ENCODE measurements at regions not wholly inside any gene's neighbourhood (a gene's known extent, or its start where the extent isn't known, plus 50 kb on each side); places are given as distances from the start of the nearest gene placed in this dataset.

- no peak for DNase-seq (ENCODE audit: extremely low read depth in 1 of 2, low read depth in 1 of 2)
Observed at GRCh38 chr14:101200650-101201516, 297.4 kb upstream of the RTL1 start.

DNA sequence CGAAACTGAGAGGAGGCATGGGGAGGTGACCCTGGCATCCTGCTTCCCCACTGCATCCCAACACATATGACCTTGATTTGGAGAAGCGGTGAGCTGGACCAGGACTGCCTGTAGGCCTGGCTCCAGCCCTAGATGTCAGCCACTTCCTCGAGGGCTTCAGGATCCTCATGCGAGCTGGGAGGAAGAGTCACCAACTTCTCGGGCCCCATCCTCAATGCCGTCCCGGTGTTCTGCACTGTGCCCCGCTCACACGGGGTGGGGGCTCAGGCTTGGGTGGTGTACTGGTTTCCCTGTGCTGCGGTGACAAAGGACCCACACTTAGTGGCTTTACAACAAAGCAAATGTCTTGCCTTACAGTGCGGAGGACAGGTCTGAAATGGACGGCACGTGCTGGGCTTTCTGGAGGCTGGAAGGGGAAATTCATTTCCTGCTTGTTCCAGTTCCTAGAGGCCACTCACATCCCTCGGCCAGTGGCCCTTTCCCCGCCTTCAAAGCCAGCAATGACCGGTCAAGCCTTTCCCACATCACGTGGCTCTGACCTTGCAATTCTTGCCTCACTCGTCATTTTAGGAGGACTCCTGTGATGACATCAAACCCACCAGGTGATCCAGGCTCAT is 298.1 kb upstream of the RTL1 start:
- no peak for DNase-seq (ENCODE audit: extremely low read depth in 1 of 2, low read depth in 1 of 2)

DNA sequence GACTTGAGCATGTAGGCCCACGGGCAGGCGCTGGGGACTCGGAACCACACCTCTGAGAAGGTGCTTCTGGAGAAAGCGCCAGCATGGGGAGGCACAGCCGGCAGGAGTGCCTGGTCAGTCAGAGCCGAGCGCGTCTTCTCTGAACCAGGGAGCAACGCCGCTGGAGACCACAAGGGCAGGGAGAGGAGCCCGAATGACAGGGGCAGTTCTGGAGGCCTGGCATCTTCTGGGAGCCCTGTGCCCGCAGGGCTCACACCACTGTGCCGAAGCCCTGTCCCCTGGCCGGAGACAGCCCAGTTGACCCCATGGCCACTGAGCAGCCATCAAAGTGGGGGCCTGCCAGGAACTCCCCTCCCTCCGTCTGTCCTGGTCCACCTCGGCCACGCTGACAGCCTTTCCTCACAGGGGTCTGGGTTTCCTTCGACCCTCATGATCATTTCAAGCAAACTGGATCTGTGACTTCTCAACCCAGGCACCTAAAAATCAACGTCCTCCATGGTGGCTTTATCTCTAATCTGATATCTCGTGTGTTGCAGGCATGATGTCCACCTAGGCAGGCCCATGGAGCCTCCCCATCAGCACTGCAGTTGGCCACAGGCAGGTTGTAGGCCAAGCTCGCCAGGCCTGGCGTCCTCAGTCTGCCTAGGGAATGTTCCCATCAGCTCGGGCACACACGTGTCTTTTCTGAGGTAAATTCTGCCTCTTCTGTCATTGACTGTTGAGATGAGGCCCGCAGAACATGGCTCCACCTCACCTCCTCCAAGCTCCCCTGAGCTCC is 299.3 kb upstream of the RTL1 start:
- no peak for DNase-seq (ENCODE audit: extremely low read depth in 1 of 2, low read depth in 1 of 2)

DNA sequence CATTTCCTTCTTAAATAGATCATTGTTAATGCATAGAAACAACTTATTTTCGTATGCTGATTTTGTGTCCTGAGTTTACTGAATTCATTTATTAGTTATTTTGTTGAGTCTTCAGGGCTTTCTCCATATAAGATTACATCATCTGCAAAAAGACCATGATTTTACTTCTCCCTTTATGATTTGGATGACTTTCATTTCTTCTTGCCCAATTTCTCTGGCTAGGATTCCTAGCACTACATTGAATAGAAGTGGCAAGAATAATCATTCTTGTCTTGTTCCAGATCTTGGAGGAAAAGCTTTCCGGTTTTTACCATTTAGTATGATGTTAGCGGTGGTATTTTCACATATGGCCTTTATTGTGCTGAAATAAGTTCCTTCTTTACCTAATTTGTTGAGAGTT is 303.0 kb upstream of the RTL1 start:
- no peak for DNase-seq (ENCODE audit: extremely low read depth in 1 of 2, low read depth in 1 of 2)

DNA sequence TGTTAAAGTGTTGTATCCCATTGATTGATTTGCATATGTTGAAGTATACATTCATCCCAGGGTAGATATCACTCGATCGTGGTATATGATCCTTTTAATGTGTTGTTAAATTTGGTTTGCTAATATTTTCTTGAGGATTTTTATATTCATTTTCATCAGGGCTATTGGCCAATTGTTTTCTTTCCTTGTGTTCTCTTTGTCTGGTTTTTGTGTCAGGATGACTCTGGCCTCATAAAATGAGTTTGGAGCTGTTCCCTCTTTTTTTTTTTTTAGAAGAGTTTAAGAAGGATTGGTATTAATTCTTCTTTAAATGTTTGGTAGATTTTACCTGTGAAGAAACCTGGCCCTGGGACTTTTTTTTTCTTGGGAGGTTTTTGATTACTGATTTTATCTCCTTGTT is 303.5 kb upstream of the RTL1 start:
- DNase-seq (ENCODE audit: extremely low read depth in 1 of 2, low read depth in 1 of 2) = no peak

DNA sequence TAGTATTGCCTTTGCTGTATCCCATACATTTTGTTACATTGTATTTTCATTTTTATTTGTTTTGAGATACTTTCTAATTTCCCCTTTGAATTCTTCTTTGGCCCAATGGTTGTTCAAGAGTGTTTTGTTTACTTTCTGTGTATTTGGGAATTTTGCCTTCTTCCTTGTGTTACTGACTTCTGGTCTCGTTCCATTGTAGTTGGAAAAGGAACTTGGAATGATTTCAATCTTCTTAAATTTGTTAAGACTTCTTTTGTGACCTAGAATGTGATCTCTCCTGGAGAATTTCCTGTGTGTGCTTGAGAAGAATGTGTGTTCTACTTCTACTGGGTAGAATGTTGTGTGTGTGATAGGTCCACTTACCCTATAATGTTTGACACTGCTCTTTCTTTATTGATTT is 304.4 kb upstream of the RTL1 start:
- no peak for DNase-seq (ENCODE audit: extremely low read depth in 1 of 2, low read depth in 1 of 2)

- DNase-seq (ENCODE audit: extremely low read depth in 1 of 2, low read depth in 1 of 2) = no peak
Observed at GRCh38 chr14:101209594-101209993, 306.1 kb upstream of the RTL1 start.

DNA sequence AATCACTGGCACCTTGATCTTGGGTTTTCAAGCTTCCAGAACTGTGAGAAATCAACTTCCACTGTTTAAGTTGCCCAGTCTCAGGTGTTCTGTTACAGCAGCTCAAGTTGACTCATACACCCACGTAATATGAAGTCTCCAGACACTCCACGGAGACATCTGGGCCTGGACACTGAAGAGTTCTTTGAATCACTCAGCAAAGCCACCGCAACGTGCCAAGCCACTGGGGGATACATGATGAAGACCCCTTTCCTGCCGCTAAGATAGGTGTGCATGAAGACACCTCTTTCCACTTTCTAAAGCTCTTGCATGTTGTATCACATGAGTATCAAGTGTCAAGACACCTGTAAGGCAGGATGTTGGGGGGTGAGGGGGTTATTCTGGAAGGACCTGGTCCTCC is 311.7 kb upstream of the RTL1 start:
- DNase-seq (ENCODE audit: extremely low read depth in 1 of 2, low read depth in 1 of 2) = no peak

DNA sequence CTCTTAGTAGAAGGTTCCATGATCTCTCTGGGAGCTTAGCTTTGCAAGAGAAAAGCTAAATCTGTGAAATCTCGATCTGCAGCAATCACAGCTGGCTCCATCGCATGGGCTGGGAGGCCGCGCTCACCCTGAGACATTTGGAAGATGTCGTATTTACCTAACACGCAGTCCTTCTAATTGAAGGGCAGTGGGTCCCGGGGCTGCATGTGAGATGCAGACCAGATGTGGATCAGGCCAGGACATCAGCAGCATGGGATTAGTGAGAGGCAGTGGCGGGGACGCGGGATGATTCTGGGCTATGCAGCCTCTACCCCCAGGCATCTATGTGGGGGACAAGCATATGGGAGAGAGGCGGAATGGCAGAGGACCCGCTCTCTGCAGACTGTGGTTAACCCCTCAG is 312.4 kb upstream of the RTL1 start:
- DNase-seq (ENCODE audit: extremely low read depth in 1 of 2, low read depth in 1 of 2) = no peak

GRCh38 chr14:101216366-101217079 is 313.0 kb upstream of the RTL1 start:
- DNase-seq (ENCODE audit: extremely low read depth in 1 of 2, low read depth in 1 of 2) = no peak

GRCh38 chr14:101217080-101217463 is 313.6 kb upstream of the RTL1 start:
- no peak for DNase-seq (ENCODE audit: extremely low read depth in 1 of 2, low read depth in 1 of 2)

GRCh38 chr14:101217616-101218371 is 314.3 kb upstream of the RTL1 start:
- DNase-seq (ENCODE audit: extremely low read depth in 1 of 2, low read depth in 1 of 2) = no peak

DNA sequence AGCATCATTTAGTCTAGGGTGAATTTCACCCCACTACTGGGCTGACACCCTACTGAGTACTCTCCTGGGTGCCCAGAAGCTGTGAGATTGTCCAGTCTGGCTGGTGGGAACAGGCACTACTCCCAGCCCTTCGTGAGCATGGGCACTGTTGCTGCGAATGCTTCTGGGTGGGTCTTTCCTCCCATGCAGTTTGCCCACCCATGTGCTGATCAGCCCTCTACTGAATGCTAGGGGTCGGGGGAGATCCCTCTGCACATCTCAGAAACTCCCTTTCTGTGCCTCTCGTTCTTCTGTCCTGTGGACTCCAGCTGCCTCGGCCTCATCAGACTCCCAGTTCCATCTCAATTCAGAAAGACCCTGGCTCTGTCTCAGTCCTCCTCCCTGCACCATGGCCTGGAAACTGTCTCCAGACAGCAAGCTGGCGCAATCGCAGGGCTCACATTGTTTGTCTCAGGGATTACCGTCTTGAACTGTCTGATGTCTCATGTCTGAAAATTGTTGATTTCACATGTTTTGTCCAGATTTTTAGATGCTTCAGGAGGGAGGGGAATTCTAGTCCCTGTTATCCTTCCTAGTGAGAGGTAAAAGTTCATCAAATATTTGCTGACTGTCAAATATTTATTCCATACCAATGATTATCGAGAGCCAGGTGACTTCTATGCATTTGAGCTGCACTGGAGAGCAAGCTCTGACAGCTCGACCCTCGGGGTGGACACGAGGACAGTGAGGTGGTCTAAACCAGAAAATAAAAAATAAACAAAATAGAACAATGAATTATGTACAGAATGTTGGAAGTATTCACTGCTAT is 316.6 kb upstream of the RTL1 start:
- DNase-seq (ENCODE audit: extremely low read depth in 1 of 2, low read depth in 1 of 2) = no peak

DNA sequence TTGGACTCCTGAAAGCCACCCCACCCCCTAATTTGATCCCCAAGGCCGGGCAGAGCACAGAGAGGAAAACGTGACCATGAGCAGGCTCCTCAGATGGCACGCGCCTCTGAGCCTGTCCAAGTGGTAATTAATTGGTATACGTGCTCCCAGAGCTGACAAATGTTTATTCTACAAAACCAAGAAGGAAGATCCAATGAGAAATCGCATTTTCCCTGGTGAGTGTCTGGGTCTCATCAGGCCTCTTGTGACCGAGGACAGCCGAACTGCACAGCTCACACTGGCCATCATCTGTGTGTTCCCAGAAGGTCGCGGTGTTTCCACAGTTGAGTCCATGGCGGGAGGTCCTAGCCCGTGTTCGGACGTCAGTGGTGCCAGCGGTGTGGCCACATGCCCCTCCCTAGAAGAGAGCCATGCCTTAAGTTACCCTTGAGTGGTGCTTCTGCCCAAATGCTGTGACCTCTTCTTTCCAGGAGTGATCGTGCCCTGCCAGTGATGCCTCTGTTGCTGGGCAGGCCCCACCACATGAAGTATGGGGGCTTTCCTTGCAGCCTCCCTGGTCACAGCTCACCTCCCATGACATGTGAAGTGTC is 317.5 kb upstream of the RTL1 start:
- DNase-seq (ENCODE audit: extremely low read depth in 1 of 2, low read depth in 1 of 2) = no peak

GRCh38 chr14:101221549-101222160 is 318.1 kb upstream of the RTL1 start:
- no peak for DNase-seq (ENCODE audit: extremely low read depth in 1 of 2, low read depth in 1 of 2)

GRCh38 chr14:101222362-101223070 is 319.0 kb upstream of the RTL1 start:
- DNase-seq (ENCODE audit: extremely low read depth in 1 of 2, low read depth in 1 of 2) = no peak

GRCh38 chr14:101223127-101223526 is 319.6 kb upstream of the RTL1 start:
- DNase-seq (ENCODE audit: extremely low read depth in 1 of 2, low read depth in 1 of 2) = no peak

GRCh38 chr14:101223561-101224162 is 320.1 kb upstream of the RTL1 start:
- no peak for DNase-seq (ENCODE audit: extremely low read depth in 1 of 2, low read depth in 1 of 2)
